NCI-H1092 (cell line): ENCODE measurements at regions not wholly inside any gene's neighbourhood (a gene's known extent, or its start where the extent isn't known, plus 50 kb on each side); places are given as distances from the start of the nearest gene placed in this dataset.
A peak's percentile ranks its signal among the peaks of the same experiment; 100 is the strongest.

Experiments
- DNase-seq: peaks from one replicate; lab custom pipeline; 2025; lab: John Stamatoyannopoulos, UW

DNA sequence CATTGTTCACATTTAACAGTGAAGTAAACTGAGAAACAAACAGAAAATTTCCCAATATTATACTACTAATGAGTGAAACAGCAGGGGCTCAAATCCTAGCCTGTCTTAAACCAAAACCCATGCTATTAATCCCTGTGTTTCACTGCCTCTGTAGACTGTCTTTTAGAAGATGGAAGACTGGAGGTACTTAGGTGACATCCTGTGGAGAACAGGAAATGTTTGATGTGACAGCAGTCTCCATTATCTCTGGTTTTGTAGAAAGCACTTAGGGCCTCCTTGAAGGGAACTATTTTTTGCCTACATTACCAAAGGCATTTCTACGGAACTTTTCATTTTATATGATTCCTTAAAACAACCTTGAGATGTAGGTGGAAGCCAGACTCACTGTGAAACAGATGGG, 288.1 kb upstream of the SORL1-AS1 start:
- no peak for DNase-seq

DNA sequence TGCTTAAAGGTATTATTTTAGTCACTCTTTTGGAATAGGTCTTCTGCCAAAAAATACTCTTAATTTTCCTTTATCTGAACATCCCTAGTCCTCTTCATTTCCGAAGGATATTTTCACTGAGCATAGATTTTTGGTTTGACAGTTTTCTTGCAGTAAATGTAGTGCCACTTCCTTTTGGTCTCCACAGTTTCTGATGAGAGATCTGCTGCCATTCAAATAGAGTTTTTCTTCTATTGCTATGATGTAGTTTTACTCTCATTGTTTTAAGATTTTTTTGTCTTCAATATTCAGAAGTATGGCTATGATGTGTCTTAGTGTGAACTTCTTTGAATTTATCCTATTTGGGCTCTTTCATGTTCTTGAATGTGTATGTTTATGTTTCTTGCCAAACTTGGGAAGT, 281.1 kb upstream of the SORL1-AS1 start:
- no peak for DNase-seq

DNA sequence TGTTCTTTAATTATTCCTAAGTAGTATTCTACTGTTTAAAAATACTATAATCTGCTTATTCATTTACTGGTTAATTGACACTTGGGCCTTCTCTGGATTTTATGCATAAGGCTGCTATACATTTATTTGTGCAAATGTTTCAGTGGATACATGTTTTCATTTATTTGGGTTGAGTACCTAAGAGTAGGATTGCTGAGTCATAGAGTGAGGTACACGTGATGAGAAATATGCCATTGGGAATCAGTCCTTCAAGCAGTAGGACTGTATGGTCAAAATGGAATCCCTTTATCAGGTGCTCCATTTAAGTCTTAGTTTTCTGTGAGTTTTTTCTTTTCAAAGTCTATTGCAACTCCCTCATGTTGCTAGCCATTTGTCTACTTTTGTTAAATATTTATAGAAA, 275.2 kb upstream of the SORL1-AS1 start:
- DNase-seq = no peak

DNA sequence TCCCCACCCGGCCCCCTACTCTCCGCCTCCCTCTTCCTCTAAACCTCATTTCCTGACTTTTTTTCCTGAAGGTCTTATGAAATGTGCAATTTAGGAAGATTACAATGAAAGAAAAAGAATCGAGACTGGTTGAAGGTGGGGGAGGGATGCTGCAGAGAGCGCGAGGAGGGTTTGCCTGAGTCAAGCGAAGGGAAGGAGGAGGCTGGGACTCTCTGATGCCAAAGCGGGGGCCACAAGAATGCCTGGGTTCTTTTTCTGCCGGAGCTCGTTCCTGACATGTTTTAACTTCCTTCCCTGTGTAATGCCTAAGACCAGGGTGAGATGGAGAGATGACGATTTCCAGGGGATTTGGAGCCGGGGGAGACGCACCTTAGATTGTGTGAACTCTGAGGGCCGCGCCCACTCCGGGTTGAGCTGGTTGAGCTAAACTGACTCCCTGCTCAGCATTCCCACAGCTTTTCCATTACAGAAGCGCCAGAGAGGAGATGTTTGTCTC, 270.5 kb upstream of the SORL1-AS1 start:
- peak; percentile 80 for DNase-seq

DNA sequence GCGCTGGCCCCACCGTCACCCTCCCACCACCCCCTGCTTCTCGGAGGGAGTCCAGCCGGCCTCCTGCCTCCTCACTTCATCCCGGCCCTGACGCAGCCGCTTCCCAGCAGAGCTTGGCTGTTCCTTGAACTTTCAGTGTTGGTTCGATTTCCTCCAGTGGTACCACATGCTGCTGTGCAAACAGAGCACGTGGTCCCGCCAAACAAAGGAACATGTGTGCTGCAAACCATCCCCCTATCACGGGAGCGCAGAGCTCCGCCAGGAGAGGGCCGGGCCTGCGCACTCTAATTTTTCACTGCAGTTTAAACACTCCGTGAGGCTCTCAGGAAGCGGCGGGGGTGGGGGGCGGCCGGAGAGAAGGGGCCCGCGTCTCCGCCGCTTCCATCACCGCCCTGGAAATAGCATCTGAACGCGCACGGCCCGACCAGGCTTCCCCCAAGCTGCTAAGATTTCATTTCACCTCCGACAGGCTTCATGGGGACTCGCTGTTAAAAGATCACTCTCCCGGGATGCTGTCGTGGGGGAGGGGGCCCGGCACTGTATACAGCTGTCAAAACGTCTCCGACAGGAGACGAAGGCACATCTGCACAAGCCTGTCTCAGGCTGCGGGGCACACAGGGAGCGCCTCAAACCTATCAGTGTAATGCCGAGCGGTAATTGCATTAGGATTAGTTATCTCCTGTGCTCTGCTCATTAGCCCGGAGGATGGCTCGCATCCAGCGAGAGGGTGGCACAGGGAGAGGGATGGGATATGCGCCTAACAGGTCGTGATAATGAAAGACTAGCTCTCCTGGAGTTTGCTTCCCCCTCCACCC, 269.9 kb upstream of the SORL1-AS1 start:
- DNase-seq = peak; percentile 99

DNA sequence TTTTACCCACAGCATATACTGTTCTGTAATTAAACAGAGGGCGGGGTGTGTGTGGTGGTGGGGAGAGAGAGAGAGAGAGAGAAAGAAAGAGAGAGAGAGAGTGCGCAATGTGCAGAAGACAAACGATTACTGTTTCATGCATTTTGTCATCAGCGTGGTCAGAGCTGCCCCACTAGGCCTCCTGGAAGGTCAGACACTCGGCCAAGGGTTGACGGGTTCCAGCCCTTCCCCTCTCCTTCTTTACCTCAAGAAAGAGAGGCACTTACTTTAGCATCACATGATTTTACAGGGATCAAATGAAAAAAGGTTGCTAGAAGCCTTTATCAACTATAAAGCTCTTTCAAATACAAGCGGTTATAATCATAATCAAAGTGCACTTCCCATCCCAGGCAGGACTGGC, 269.2 kb upstream of the SORL1-AS1 start:
- DNase-seq = peak; percentile 30

DNA sequence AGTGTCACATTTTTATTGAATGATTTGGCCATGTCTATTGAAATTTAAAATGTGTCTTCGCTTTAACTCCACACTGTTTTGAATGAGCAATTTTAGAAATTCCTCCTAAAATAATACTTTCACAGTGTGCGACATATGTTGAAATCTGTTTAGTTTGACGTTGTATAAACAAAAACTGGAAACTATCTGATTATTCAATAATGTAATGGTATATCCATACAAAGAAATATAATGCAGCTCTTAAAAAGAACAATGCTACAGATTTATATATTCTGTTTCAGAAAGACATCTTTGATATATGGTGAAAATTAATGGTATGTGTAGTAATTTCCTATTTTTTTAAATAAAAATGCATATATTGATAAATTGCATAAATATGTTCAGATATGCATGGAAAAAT, 268.7 kb upstream of the SORL1-AS1 start:
- no peak for DNase-seq

DNA sequence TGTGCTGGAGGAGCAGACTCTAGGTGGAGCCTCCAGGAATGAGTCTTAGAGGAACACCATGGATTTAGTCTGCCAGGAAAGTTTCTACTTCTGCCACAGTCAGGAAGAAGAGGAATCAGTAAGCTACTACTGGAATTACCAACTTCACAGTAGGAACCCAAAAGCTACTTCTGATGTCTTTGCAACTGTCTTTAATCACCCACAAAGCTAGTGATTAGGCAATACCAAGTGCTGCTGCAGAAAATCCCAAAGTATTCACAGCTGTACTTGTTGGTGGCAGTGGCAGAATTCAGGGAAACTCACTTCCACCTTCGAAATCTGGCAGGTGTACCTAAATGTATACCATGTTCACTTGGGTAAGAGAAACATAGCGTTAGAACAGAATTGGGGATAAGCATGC, 264.5 kb upstream of the SORL1-AS1 start:
- DNase-seq = no peak

DNA sequence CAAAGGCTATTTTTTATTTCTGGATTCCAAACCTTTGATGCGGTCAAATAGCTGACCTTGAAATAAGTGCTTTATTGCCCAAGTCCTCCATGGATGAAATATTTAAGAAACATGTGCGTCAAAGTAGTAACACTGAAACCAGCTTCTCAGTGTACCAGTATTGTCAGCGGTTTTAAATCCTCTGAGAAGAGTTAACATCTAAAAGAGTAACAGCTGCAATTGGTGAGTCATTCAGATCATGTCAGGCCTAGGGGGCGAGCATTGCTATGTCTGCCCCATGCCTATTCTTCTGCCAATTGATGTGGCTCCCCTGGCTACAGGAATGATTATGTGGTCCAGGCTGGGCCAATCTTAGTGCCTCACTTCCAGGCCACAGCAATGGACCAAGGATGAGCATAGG, 263.3 kb upstream of the SORL1-AS1 start:
- no peak for DNase-seq

DNA sequence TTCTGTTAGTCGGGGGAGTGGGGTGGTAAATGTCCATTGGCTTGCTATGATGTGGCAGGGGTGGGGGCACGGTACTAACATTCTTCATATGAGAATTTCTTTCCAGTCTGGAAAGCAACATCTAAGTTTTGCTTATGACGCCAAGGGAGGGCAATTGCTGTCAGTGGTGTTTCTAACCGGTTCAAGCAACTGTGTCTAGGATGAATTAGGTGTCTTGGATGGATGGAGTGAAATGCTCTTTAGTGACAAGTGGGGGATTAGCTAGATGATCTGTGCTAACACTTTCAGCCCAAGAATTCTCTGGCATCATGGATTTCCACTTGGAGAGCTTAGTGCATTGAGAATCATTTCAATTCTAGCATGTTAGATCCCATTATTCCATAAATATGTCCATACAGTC, 262.6 kb upstream of the SORL1-AS1 start:
- DNase-seq = no peak

DNA sequence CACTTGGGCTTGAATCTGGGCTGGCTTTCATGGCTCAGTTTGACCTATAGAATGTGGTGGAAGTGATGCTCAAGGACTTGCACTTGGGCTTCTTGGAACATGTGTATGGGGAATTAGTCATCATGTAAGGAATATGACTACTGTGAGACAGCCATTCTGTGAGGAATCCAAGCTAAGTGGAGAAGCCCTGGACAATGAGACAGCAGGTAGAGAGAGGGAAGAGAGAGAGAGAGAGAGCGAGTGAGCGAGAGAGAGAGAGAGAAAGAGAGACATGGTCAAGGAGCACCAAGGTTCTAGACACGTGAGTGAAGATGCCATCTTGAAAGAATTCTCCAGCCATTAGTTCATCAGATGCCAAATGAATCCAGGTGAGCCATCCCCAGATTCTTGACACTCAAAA, 261.6 kb upstream of the SORL1-AS1 start:
- DNase-seq = no peak

DNA sequence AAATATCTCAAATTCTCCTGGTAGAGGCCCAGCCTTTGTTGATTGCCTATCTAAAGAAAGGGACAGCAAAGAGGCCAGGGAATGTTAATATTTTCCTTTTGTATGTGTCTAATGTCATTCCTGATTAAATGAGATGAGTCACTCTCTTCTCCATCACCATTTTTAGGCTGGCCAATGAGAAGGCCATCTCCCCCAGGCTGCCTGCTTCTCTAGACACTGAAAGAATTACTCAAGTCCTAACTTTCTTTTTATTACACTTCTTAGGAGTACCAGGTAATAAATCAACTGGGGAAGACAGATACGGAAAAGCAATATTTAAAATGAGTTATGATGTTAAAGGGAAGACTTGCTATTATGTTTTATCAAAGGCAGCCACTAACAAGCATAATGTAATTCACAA, 259.2 kb upstream of the SORL1-AS1 start:
- no peak for DNase-seq

DNA sequence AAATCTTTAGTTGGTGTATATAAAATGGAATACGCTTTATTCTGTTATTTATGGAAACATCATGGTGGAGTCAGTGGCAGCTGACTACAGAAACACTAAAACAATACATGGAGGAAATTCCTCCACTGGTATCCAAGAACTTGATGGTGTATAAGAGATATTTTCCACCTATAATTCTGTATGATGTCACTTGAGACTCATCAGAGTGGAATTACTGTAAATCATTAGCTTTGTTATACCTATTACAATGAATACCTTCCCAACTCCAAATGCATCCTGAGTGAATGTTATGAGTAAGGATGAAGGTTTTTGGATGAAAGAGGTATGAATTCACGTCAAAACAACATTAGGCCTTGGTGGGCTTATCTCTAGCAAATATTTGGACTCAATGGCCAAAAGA, 258.5 kb upstream of the SORL1-AS1 start:
- DNase-seq = no peak

DNA sequence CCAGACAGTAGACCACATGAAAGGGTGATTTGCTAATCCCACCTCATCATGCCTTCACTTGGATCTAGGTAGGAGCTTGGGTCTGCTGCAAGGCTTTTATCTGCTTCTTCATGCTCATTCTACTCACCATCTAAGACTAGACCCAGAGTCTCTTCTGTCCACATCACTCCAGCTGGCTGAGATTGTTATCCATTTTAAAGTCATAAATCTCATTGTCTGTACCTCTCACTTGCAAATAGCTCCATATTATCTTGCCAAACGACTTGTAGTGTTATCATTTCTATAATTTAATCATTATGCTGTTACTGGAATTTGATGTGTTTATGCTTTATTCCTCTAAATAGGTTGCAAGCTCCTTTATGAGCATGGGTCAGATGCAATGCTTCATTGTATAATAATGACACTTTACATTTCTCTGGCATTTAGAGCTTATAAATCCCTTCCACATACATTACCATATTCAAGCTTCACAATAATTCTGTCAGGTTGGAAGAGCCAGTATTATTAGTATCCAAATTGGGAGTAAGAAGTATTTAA, 254.2 kb upstream of the SORL1-AS1 start:
- DNase-seq = no peak

DNA sequence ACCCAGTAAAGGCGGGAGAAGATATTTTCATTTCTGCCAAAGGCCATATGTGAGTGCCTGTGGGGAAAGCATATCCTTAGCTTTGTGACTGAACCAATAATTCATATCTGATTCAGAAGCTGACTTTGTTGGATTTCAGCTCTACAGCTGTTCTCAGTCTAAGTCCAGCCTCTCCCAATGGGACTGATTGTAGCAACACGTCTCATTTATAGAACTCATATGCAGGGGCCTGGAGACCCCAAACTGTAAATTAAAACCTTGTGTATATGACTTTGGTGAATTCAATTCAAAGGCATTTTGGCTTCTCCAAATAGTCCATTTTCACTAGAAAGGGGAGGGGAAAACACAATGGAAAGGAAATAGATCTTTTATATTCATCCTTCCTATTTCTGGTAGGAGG, 250.4 kb upstream of the SORL1-AS1 start:
- DNase-seq = no peak

DNA sequence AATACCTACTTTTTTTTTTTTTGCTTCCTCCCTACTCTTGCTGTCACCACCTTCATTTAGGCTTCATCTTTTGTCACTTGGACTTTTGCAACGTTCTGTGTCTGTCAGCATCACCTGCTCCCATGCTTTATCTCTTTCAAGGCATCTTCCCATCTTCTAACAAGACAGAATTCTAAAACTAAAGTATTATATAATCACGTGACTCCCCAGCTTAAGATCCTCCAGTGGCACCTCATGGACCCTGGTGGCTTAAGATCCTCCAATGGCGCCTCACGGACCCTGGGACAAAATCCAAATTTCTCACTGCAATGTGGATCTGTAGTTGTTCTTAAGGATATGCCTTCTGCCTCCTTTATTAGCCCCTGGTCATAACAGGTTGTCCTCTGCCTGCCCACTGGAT, 248.2 kb upstream of the SORL1-AS1 start:
- DNase-seq = no peak

DNA sequence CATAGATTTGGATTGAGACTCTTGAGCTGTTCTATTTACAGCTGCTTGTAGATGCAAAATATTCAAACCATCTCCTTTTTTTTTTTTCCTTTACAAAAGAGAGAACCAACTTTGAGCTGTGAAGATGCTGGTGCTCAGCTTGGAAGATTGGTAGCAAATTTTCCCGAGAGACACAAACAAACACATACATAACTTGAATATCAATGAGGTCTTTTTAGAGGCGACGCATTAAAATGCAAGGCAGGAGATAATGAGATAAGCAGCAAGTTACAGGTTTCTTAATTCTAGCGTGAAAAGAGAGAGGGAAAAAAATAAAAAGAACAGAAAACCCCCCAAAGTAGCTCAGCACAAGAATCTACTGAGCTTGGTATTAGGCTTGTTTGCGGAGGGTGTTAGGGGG, 247.0 kb upstream of the SORL1-AS1 start:
- DNase-seq = no peak

DNA sequence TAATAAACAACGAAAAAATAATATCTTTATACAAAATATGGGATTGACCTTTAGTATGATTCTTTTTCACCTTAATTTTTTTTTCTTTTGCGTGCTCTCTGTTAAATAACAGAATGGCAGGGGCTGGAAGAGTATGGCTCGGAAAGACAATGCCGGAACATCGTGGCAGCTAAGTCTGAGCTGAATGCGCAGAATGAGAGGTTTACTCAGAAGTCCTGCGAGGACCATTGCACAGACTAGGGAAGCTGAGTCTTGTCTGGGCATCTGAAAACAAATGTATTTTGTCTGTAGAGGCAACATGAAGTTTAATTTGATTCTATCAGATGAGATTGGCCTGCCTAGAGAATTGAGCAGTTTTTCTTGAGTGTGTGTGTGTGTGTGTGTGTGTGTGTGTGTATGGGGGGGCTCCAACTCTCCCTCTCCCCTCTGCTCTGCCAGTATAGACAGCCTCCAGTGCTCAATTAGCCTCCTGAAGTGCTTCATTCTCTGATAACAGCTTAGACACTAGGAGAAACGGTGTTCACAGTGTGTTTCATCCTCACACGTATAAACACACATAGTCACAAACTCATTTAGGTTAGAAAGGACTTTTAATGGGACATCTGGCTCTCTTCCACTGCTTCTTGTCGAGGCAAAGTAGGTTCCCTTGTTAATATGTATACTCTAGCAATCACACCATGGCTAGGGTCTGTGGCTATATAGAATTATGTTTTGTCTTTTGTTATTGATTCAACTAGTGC, 244.3 kb upstream of the SORL1-AS1 start:
- DNase-seq = peak; percentile 80

DNA sequence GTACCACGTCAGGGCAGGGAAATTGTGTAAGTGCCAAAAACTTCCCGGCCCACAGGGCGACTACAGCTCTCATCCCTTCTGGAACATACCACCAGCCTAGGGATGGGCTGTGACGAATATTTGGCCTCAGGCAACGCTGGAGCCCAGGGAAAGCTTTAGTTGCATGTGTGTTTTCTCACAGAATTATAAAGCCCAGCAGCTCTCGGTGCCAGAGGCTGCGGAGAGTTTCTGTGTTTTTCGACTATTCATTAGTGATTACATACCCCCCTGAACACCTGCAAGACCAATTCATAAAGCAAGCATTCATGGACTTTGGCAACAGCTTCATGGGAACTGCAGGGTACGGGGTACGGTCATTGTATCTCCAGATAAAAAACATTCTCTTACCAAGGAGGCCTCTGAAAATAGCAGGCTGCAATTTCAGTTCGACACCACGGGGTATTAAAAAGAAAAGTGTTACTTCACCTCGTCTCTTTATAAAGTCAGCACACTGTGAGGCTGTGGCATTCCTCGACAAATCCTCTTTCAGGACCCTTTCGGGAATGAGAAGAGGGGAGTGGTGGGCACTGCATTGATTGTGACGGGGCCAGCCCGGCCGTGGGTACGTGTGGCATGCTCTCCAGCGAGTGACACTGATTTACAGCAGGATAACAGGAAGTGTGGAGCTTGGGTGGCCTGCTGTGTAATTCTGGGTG, 243.6 kb upstream of the SORL1-AS1 start:
- peak; percentile 59 for DNase-seq

DNA sequence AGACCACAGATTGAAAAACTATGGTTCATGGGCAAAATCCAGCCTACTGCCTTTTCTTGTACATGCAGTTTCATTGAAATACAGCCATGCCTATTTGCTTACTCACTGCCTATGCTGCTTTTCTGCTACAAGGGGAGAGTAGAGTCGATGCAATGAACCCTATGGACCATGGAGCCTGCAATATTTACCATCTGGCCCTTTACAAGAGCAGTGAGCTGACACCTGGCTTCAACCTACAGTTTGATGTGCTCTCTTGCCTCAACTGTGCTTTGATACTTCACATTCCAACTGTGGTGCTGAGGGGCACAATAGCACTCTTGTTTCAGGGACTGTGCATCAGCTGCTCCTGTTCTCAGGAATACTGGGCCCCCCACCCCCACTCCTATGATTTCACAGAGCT, 239.5 kb upstream of the SORL1-AS1 start:
- no peak for DNase-seq

DNA sequence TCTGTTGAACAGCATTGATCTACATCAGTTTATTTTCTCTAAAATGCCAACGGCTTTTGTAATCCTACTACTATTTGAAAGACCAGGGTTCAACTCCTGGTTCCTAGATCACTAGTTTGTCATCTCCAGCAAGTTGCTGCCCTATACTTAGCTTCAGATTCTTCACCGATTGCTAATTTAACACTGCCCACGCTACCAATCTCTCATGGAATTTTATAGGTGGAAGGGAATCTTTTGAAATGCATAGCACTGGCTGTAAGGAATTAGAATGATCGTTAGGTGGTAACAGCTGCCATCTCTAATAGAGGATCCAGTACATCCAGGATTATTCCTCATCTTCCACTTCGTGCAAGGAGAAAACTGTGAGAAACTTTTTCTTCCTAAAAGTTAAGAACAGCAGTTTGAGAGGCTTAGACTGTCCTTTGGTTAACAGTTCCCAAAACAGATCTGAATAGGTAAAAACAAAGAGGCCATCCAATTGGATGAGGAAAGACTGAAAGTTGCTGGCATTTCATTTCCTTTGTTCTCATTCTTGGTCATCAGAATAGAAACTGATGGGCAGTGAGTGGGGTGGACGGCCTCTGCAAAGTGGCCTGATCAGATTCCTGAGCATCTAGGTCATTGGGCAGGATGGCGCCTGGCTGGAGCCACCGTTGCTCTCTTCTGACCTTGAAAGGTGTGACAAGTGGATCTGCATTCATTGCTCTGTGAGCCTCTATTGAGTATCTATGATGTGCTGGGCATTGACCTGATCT, 236.3 kb upstream of the SORL1-AS1 start:
- DNase-seq = no peak

DNA sequence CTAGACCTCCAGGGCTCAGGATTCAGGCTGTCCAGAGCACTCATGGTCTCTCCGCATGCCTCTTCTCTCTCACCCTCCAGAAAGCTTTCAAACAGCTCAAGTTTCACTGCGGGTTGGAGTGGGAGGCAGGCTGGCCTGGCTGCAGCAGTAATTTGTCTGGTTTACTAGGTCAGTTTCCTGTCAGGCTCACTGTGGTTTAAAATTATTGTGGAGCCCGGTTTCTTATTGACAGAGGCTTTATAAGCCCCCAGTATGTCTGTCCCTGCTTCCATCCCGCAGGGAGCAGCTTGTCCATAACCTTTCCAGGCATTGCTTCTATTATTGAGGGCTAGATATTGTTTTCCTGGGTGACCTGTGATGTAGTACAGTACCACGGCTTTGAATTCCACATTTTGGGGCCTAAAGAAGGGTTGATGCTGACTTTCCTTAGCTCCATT, 235.3 kb upstream of the SORL1-AS1 start:
- peak; percentile 78 for DNase-seq
